GM23338 (cell line): ENCODE measurements at regions not wholly inside any gene's neighbourhood (a gene's known extent, or its start where the extent isn't known, plus 50 kb on each side); places are given as distances from the start of the nearest gene placed in this dataset.

Experiments
- ATAC-seq: fragments of 200-7000 bp; cut with Tn5 transposase; 3 replicates; pipeline ENCODE4 v1.9.1; 2020
- DNase-seq: peaks from one replicate; pipeline ENCODE4 v3.0.0-alpha.2; 2015; ENCODE audit warnings: low spot score
- H2AFZ ChIP-seq: fragments of 200-600 bp; sonication (generic); 2 replicates; pipeline ENCODE4 v1.8.0; 2016; ENCODE audit warnings: antibody characterized with exemption, mild to moderate bottlenecking, moderate library complexity
- H3F3A ChIP-seq: fragments of 200-600 bp; sonication (generic); replicated peaks from 2 replicates; pipeline ENCODE4 v1.8.0; 2017; ENCODE audit warnings: antibody characterized with exemption, mixed run types, low read depth
- H3K27ac ChIP-seq: fragments of 200-600 bp; sonication (generic); 2 replicates; pipeline ENCODE4 v1.6.1; 2016; ENCODE audit warnings: low read depth
- H3K27me3 ChIP-seq: fragments of 200-600 bp; sonication (generic); 2 replicates; pipeline ENCODE4 v1.8.0; 2016; ENCODE audit warnings: mild to moderate bottlenecking, mixed run types, moderate library complexity; ENCODE audit not compliant: insufficient read depth
- H3K36me3 ChIP-seq: fragments of 200-600 bp; sonication (generic); 2 replicates; pipeline ENCODE4 v1.8.0; 2016; ENCODE audit warnings: mild to moderate bottlenecking; ENCODE audit not compliant: insufficient read depth
- H3K4me1 ChIP-seq: fragments of 200-600 bp; sonication (generic); 2 replicates; pipeline ENCODE4 v1.8.0; 2016; ENCODE audit warnings: mild to moderate bottlenecking, moderate library complexity; ENCODE audit not compliant: insufficient read depth
- H3K4me2 ChIP-seq: fragments of 200-600 bp; sonication (generic); 2 replicates; pipeline ENCODE4 v1.7.1; 2017; ENCODE audit warnings: mixed run types
- H3K4me3 ChIP-seq: fragments of 200-600 bp; sonication (generic); 2 replicates; pipeline ENCODE4 v1.6.1; 2016; ENCODE audit warnings: mixed run types
- H3K79me2 ChIP-seq: fragments of 200-600 bp; sonication (generic); replicated peaks from 2 replicates; pipeline ENCODE4 v1.8.0; 2017; ENCODE audit warnings: mild to moderate bottlenecking; ENCODE audit not compliant: insufficient read depth
- H3K9me2 ChIP-seq: fragments of 200-600 bp; sonication (generic); 2 replicates; pipeline ENCODE4 v1.8.0; 2017; ENCODE audit not compliant: insufficient read depth
- H4K20me1 ChIP-seq: fragments of 200-600 bp; sonication (generic); replicated peaks from 2 replicates; pipeline ENCODE4 v1.8.0; 2017; ENCODE audit warnings: mild to moderate bottlenecking; ENCODE audit not compliant: insufficient read depth
- H3K27ac Mint-ChIP-seq: 2 replicates; pipeline ENCODE4 v1.8.0; 2020; ENCODE audit warnings: inconsistent platforms, mild to moderate bottlenecking, moderate library complexity, mixed read lengths
- H3K27me3 Mint-ChIP-seq: 3 replicates; pipeline ENCODE4 v1.8.0; 2022; ENCODE audit warnings: low read depth, mild to moderate bottlenecking, moderate library complexity, mixed read lengths, inconsistent platforms; ENCODE audit not compliant: insufficient read depth, poor library complexity
- H3K36me3 Mint-ChIP-seq: 3 replicates; pipeline ENCODE4 v1.8.0; 2021; ENCODE audit warnings: low read depth, mild to moderate bottlenecking, inconsistent platforms, moderate library complexity, mixed read lengths
- H3K4me1 Mint-ChIP-seq: 3 replicates; pipeline ENCODE4 v1.8.0; 2020; ENCODE audit warnings: mild to moderate bottlenecking, inconsistent platforms, mixed read lengths
- H3K4me3 Mint-ChIP-seq: 3 replicates; pipeline ENCODE4 v1.8.0; 2021; ENCODE audit warnings: moderate library complexity, mild to moderate bottlenecking, inconsistent platforms, mixed read lengths
- H3K9me3 Mint-ChIP-seq: 3 replicates; pipeline ENCODE4 v1.8.0; 2020; ENCODE audit warnings: moderate library complexity, mild to moderate bottlenecking, inconsistent platforms, mixed read lengths
- CREB1 ChIP-seq: fragments of 250-450 bp; sonication (Bioruptor Pico); IDR thresholded peaks from 2 replicates; pipeline ENCODE4 v1.5.0; 2020; ENCODE audit warnings: low read depth, mild to moderate bottlenecking, moderate library complexity
- EZH2 ChIP-seq: fragments of 200-600 bp; sonication (generic); IDR thresholded peaks from one replicate; pipeline ENCODE4 v1.8.0; 2017; ENCODE audit warnings: antibody characterized with exemption, mild to moderate bottlenecking, low read depth; ENCODE audit not compliant: unreplicated experiment
- EZH2phosphoT487 ChIP-seq: fragments of 200-600 bp; sonication (generic); IDR thresholded peaks from one replicate; pipeline ENCODE4 v1.8.1; 2018; ENCODE audit warnings: antibody characterized with exemption; ENCODE audit not compliant: unreplicated experiment
- JUNB ChIP-seq: IDR thresholded peaks from one replicate; pipeline ENCODE4 v1.6.1; 2016; ENCODE audit warnings: antibody characterized with exemption; ENCODE audit not compliant: unreplicated experiment
- NANOG ChIP-seq: IDR thresholded peaks from 2 replicates; pipeline ENCODE4 v1.6.1; 2016; ENCODE audit warnings: antibody characterized with exemption, borderline replicate concordance
- POLR2AphosphoS5 ChIP-seq: IDR thresholded peaks from 2 replicates; pipeline ENCODE4 v1.6.1; 2016; ENCODE audit warnings: antibody characterized with exemption, low read depth
- STAT1 ChIP-seq: IDR thresholded peaks from one replicate; pipeline ENCODE4 v1.6.1; 2016; ENCODE audit warnings: antibody characterized with exemption; ENCODE audit not compliant: unreplicated experiment
- ZNF114 ChIP-seq: fragments of 250-450 bp; sonication (Bioruptor Pico); IDR thresholded peaks from 2 replicates; pipeline ENCODE4 v1.5.0; 2020; ENCODE audit warnings: mild to moderate bottlenecking, moderate library complexity
- ZNF331 ChIP-seq: fragments of 250-450 bp; sonication (Bioruptor Pico); IDR thresholded peaks from 2 replicates; pipeline ENCODE4 v1.5.0; 2020; ENCODE audit warnings: low read depth, mild to moderate bottlenecking, moderate library complexity
- TF ChIP-seq, protein P1 (sequence below), 2 experiments: fragments of 200-600 bp in 1 of 2; sonication (generic) in 1 of 2; conservative IDR thresholded peaks; 2 replicates each; pipeline versions ENCODE4 v1.5.1 to v1.6.1; 2016 to 2017; ENCODE audit warnings: antibody characterized with exemption in 2 of 2, low read depth in 2 of 2, mild to moderate bottlenecking in 2 of 2, moderate library complexity in 1 of 2
- TF ChIP-seq, protein P2 (sequence below): IDR thresholded peaks from 2 replicates; pipeline ENCODE4 v1.6.1; 2016; ENCODE audit warnings: antibody characterized with exemption
- TF ChIP-seq, protein P3 (sequence below): IDR thresholded peaks from one replicate; pipeline ENCODE4 v1.6.1; 2018; ENCODE audit warnings: antibody characterized with exemption; ENCODE audit not compliant: unreplicated experiment
- TF ChIP-seq, protein P4 (sequence below): fragments of 250-450 bp; sonication (Bioruptor Pico); IDR thresholded peaks from 2 replicates; pipeline ENCODE4 v1.5.0; 2020; ENCODE audit warnings: mild to moderate bottlenecking, moderate library complexity

DNA sequence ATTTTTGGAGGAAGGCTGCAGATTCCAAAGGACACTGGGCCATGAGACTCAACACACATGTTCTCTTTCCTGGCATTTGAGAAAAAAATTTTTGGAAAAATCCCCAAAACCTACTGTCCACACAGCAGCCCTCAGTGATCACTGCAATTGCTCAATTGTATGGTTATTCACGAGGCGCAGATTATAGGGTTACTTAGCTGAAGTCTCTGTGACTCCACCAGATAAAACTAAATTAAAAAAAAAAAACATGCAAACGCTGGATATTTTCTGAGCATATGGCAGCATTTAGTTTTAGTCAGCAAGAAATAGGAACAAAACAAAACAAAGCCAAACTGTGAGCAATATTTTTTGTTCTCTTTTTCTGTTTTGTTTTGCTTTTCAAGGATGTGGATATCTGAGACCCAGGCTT lies 83.8 kb upstream of the FAM20A start:
- Histone ChIP-seq H2AFZ (no peak overlapping the region), H3K4me1 (no peaks in the 10 kb centered on the region), H3K36me3 (no peaks in the 10 kb centered on the region), H3K9me2 (0 out of 2 replicates have a peak, but pooled peaks cover 3% of the 10 kb centered on the region), H3K4me2 (no peak overlapping the region), H3F3A (no peaks in the 10 kb centered on the region), H3K4me3 (no peak overlapping the region), H3K27me3 (no peaks in the 10 kb centered on the region), H4K20me1 (no peaks in the 10 kb centered on the region), H3K79me2 (no peaks in the 10 kb centered on the region), H3K27ac (no peak overlapping the region)
- H3K9me3 Mint-ChIP-seq = peaks cover under 1% of the 10 kb centered on the region; the same call in 2 of the 3 replicates
- H3K4me3 Mint-ChIP-seq = no peak overlapping the region
- H3K27me3 Mint-ChIP-seq = peaks cover 1% of the 10 kb centered on the region
- no peaks in the 10 kb centered on the region for H3K4me1 Mint-ChIP-seq
- H3K36me3 Mint-ChIP-seq = no peaks in the 10 kb centered on the region
- ATAC-seq = no peak
- no peak overlapping the region for H3K27ac Mint-ChIP-seq
- DNase-seq = no peak
- TF ChIP-seq POLR2AphosphoS5 (no peak), JUNB (no peak), EZH2phosphoT487 (no peak), STAT1 (no peak), NANOG (no peak), EZH2 (no peak), CREB1 (CRISPR knock-in tag) (no peak), ZNF114 (CRISPR knock-in tag) (no peak), ZNF331 (CRISPR knock-in tag) (no peak)
- TF ChIP-seq, protein P1, sequence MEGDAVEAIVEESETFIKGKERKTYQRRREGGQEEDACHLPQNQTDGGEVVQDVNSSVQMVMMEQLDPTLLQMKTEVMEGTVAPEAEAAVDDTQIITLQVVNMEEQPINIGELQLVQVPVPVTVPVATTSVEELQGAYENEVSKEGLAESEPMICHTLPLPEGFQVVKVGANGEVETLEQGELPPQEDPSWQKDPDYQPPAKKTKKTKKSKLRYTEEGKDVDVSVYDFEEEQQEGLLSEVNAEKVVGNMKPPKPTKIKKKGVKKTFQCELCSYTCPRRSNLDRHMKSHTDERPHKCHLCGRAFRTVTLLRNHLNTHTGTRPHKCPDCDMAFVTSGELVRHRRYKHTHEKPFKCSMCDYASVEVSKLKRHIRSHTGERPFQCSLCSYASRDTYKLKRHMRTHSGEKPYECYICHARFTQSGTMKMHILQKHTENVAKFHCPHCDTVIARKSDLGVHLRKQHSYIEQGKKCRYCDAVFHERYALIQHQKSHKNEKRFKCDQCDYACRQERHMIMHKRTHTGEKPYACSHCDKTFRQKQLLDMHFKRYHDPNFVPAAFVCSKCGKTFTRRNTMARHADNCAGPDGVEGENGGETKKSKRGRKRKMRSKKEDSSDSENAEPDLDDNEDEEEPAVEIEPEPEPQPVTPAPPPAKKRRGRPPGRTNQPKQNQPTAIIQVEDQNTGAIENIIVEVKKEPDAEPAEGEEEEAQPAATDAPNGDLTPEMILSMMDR (conservative IDR thresholded peaks at IDR 0.05; ENCODE audit: low read depth in 2 of 2) = no peak
- TF ChIP-seq, protein P2, sequence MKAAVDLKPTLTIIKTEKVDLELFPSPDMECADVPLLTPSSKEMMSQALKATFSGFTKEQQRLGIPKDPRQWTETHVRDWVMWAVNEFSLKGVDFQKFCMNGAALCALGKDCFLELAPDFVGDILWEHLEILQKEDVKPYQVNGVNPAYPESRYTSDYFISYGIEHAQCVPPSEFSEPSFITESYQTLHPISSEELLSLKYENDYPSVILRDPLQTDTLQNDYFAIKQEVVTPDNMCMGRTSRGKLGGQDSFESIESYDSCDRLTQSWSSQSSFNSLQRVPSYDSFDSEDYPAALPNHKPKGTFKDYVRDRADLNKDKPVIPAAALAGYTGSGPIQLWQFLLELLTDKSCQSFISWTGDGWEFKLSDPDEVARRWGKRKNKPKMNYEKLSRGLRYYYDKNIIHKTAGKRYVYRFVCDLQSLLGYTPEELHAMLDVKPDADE = no peak
- TF ChIP-seq, protein P3, sequence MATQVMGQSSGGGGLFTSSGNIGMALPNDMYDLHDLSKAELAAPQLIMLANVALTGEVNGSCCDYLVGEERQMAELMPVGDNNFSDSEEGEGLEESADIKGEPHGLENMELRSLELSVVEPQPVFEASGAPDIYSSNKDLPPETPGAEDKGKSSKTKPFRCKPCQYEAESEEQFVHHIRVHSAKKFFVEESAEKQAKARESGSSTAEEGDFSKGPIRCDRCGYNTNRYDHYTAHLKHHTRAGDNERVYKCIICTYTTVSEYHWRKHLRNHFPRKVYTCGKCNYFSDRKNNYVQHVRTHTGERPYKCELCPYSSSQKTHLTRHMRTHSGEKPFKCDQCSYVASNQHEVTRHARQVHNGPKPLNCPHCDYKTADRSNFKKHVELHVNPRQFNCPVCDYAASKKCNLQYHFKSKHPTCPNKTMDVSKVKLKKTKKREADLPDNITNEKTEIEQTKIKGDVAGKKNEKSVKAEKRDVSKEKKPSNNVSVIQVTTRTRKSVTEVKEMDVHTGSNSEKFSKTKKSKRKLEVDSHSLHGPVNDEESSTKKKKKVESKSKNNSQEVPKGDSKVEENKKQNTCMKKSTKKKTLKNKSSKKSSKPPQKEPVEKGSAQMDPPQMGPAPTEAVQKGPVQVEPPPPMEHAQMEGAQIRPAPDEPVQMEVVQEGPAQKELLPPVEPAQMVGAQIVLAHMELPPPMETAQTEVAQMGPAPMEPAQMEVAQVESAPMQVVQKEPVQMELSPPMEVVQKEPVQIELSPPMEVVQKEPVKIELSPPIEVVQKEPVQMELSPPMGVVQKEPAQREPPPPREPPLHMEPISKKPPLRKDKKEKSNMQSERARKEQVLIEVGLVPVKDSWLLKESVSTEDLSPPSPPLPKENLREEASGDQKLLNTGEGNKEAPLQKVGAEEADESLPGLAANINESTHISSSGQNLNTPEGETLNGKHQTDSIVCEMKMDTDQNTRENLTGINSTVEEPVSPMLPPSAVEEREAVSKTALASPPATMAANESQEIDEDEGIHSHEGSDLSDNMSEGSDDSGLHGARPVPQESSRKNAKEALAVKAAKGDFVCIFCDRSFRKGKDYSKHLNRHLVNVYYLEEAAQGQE = no peak
- TF ChIP-seq, protein P4, sequence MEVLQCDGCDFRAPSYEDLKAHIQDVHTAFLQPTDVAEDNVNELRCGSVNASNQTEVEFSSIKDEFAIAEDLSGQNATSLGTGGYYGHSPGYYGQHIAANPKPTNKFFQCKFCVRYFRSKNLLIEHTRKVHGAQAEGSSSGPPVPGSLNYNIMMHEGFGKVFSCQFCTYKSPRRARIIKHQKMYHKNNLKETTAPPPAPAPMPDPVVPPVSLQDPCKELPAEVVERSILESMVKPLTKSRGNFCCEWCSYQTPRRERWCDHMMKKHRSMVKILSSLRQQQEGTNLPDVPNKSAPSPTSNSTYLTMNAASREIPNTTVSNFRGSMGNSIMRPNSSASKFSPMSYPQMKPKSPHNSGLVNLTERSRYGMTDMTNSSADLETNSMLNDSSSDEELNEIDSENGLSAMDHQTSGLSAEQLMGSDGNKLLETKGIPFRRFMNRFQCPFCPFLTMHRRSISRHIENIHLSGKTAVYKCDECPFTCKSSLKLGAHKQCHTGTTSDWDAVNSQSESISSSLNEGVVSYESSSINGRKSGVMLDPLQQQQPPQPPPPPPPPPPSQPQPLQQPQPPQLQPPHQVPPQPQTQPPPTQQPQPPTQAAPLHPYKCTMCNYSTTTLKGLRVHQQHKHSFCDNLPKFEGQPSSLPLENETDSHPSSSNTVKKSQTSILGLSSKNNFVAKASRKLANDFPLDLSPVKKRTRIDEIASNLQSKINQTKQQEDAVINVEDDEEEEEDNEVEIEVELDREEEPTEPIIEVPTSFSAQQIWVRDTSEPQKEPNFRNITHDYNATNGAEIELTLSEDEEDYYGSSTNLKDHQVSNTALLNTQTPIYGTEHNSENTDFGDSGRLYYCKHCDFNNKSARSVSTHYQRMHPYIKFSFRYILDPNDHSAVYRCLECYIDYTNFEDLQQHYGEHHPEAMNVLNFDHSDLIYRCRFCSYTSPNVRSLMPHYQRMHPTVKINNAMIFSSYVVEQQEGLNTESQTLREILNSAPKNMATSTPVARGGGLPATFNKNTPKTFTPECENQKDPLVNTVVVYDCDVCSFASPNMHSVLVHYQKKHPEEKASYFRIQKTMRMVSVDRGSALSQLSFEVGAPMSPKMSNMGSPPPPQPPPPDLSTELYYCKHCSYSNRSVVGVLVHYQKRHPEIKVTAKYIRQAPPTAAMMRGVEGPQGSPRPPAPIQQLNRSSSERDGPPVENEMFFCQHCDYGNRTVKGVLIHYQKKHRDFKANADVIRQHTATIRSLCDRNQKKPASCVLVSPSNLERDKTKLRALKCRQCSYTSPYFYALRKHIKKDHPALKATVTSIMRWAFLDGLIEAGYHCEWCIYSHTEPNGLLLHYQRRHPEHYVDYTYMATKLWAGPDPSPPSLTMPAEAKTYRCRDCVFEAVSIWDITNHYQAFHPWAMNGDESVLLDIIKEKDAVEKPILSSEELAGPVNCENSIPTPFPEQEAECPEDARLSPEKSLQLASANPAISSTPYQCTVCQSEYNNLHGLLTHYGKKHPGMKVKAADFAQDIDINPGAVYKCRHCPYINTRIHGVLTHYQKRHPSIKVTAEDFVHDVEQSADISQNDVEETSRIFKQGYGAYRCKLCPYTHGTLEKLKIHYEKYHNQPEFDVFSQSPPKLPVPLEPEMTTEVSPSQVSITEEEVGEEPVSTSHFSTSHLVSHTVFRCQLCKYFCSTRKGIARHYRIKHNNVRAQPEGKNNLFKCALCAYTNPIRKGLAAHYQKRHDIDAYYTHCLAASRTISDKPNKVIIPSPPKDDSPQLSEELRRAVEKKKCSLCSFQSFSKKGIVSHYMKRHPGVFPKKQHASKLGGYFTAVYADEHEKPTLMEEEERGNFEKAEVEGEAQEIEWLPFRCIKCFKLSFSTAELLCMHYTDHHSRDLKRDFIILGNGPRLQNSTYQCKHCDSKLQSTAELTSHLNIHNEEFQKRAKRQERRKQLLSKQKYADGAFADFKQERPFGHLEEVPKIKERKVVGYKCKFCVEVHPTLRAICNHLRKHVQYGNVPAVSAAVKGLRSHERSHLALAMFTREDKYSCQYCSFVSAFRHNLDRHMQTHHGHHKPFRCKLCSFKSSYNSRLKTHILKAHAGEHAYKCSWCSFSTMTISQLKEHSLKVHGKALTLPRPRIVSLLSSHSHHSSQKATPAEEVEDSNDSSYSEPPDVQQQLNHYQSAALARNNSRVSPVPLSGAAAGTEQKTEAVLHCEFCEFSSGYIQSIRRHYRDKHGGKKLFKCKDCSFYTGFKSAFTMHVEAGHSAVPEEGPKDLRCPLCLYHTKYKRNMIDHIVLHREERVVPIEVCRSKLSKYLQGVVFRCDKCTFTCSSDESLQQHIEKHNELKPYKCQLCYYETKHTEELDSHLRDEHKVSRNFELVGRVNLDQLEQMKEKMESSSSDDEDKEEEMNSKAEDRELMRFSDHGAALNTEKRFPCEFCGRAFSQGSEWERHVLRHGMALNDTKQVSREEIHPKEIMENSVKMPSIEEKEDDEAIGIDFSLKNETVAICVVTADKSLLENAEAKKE (CRISPR knock-in tag) = no peak
